Panc1 (cell line): ENCODE measurements at regions not wholly inside any gene's neighbourhood (a gene's known extent, or its start where the extent isn't known, plus 50 kb on each side); places are given as distances from the start of the nearest gene placed in this dataset.

Experiments
- ATAC-seq: fragments of 200-7000 bp; cut with Tn5 transposase; 2 replicates; pipeline ENCODE4 v1.9.1; 2020; ENCODE audit warnings: mild to moderate bottlenecking, moderate library complexity
- BruUV-seq: library from RNA; stranded (reverse); fragments of 400-500 nt; replicated peaks from 2 replicates; lab custom pipeline; 2021; lab: Mats Ljungman, UMichigan
- CTCF ChIA-PET: fragments of 300-600 bp; sonication (Branson Sonifier 250); formaldehyde crosslinking; loops from one replicate; lab custom pipeline; 2022; ENCODE audit warnings: antibody characterized with exemption; lab: Charles Lee
- POLR2A ChIA-PET: fragments of 300-600 bp; sonication (Branson Sonifier 250); formaldehyde crosslinking; loops from one replicate; lab custom pipeline; 2022; ENCODE audit warnings: antibody characterized with exemption; lab: Charles Lee
- DNase-seq: peaks from one replicate; pipeline ENCODE4 v3.0.0-alpha.2; 2010; ENCODE audit warnings: low read depth, low spot score
- H3K27ac ChIP-seq: 2 replicates; pipeline ENCODE4 v1.5.1; 2011; ENCODE audit warnings: mild to moderate bottlenecking, low read length, inconsistent platforms
- H3K27me3 ChIP-seq: fragments of 200-500 bp; sonication (Bioruptor generic); 2 replicates; pipeline ENCODE4 v1.6.0; 2014; ENCODE audit warnings: low read length, inconsistent platforms; ENCODE audit not compliant: control insufficient read depth, insufficient read depth
- H3K36me3 ChIP-seq: fragments of 200-500 bp; sonication (Bioruptor generic); 2 replicates; pipeline ENCODE4 v1.5.1; 2014; ENCODE audit warnings: inconsistent platforms, mild to moderate bottlenecking, low read length, moderate library complexity; ENCODE audit not compliant: control insufficient read depth, insufficient read depth
- H3K4me1 ChIP-seq: 2 replicates; pipeline ENCODE4 v1.5.1; 2011; ENCODE audit warnings: inconsistent platforms, mild to moderate bottlenecking, low read length, moderate library complexity; ENCODE audit not compliant: control insufficient read depth, insufficient read depth
- H3K4me3 ChIP-seq, 2 experiments: 2 replicates each; pipeline ENCODE4 v1.5.1; 2011 to 2012; ENCODE audit warnings: low read depth in 2 of 2, low read length in 2 of 2, mild to moderate bottlenecking in 2 of 2, inconsistent platforms in 1 of 2, moderate library complexity in 1 of 2
- H3K9me3 ChIP-seq: fragments of 200-500 bp; sonication (Bioruptor generic); 2 replicates; pipeline ENCODE4 v1.5.1; 2014; ENCODE audit warnings: low read depth, mild to moderate bottlenecking, inconsistent platforms, low read length, moderate library complexity; ENCODE audit not compliant: control insufficient read depth, insufficient read depth
- POLR2AphosphoS5 ChIP-seq: IDR thresholded peaks from 2 replicates; pipeline ENCODE4 v1.6.1; 2012; ENCODE audit warnings: mild to moderate bottlenecking, low read depth, low read length, moderate library complexity
- SIN3A ChIP-seq: IDR thresholded peaks from 2 replicates; pipeline ENCODE4 v1.6.1; 2012; ENCODE audit warnings: low read depth, mild to moderate bottlenecking, low read length, moderate library complexity, borderline replicate concordance; ENCODE audit not compliant: insufficient read depth
- TCF7L2 ChIP-seq: IDR thresholded peaks from 2 replicates; pipeline ENCODE4 v1.6.1; 2011; ENCODE audit warnings: mild to moderate bottlenecking, low read depth, low read length, inconsistent platforms
- in situ Hi-C: cut with HindIII; loops from 2 replicates; pipeline ENCODE4 v1.10.0; 2016; ENCODE audit warnings: low sequenced_read_pairs, low pct_unique_long_range_greater_than_20kb
- intact Hi-C: fragments of 100-400 bp; cut with micrococcal nuclease; formaldehyde crosslinking; loops from one replicate; pipeline ENCODE4 v1.10.0; 2022; ENCODE audit not compliant: unreplicated experiment
- TF ChIP-seq, protein P1 (sequence below): fragments of 450-650 bp; IDR thresholded peaks from 2 replicates; pipeline ENCODE4 v1.5.1; 2017; ENCODE audit warnings: mild to moderate bottlenecking
- TF ChIP-seq, protein P2 (sequence below), 2 experiments: IDR thresholded peaks; 2 replicates each; pipeline ENCODE4 v1.6.1; 2011 to 2012; ENCODE audit warnings: low read depth in 2 of 2, control low read depth in 1 of 2, low read length in 1 of 2, mild to moderate bottlenecking in 1 of 2, moderate library complexity in 1 of 2; ENCODE audit not compliant: insufficient read depth in 1 of 2

DNA sequence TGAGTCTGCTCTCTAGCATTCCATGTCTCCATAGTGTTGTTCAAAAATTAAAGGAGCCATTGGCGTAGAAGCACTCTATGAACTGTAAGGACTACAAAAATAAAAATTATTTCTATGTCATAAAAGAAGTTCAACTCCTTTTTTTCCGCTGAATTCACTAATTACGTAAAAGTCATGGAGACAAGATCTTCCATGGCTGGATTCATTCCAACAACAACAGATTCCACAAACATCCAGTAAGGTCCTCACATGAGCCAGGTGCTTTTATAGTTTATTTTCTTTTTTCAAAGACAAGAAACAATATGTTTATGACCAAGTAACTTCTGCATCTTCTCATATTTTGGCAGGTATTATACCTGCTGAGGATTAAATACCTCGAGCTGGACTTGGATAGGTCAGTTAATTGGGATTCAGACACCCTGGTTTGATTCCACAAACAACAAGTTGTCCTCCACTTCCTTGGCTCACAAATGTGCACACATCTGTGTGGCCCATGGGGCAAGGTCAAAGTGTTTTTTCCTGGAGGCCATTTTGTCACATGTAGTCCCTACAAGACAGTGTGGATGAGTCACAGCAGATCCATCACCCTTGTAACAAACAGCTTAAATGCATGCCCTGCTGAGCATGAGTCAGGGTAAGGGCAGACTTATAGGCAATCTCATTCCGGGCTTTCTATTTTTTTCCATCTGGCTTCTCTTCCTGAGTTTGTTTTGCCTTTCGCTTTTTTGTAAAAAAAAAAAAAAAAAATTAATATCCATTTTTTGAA, 475.6 kb downstream of the COG6 start:
- TF ChIP-seq POLR2AphosphoS5 (no peak), SIN3A (no peak), TCF7L2 (no peak)
- TF ChIP-seq, protein P1, sequence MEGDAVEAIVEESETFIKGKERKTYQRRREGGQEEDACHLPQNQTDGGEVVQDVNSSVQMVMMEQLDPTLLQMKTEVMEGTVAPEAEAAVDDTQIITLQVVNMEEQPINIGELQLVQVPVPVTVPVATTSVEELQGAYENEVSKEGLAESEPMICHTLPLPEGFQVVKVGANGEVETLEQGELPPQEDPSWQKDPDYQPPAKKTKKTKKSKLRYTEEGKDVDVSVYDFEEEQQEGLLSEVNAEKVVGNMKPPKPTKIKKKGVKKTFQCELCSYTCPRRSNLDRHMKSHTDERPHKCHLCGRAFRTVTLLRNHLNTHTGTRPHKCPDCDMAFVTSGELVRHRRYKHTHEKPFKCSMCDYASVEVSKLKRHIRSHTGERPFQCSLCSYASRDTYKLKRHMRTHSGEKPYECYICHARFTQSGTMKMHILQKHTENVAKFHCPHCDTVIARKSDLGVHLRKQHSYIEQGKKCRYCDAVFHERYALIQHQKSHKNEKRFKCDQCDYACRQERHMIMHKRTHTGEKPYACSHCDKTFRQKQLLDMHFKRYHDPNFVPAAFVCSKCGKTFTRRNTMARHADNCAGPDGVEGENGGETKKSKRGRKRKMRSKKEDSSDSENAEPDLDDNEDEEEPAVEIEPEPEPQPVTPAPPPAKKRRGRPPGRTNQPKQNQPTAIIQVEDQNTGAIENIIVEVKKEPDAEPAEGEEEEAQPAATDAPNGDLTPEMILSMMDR = no peak
- TF ChIP-seq, protein P2, sequence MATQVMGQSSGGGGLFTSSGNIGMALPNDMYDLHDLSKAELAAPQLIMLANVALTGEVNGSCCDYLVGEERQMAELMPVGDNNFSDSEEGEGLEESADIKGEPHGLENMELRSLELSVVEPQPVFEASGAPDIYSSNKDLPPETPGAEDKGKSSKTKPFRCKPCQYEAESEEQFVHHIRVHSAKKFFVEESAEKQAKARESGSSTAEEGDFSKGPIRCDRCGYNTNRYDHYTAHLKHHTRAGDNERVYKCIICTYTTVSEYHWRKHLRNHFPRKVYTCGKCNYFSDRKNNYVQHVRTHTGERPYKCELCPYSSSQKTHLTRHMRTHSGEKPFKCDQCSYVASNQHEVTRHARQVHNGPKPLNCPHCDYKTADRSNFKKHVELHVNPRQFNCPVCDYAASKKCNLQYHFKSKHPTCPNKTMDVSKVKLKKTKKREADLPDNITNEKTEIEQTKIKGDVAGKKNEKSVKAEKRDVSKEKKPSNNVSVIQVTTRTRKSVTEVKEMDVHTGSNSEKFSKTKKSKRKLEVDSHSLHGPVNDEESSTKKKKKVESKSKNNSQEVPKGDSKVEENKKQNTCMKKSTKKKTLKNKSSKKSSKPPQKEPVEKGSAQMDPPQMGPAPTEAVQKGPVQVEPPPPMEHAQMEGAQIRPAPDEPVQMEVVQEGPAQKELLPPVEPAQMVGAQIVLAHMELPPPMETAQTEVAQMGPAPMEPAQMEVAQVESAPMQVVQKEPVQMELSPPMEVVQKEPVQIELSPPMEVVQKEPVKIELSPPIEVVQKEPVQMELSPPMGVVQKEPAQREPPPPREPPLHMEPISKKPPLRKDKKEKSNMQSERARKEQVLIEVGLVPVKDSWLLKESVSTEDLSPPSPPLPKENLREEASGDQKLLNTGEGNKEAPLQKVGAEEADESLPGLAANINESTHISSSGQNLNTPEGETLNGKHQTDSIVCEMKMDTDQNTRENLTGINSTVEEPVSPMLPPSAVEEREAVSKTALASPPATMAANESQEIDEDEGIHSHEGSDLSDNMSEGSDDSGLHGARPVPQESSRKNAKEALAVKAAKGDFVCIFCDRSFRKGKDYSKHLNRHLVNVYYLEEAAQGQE (IDR thresholded peaks at IDR 0.05; ENCODE audit: insufficient read depth in 1 of 2, low read depth in 2 of 2, low read length in 1 of 2) = no peak

DNA sequence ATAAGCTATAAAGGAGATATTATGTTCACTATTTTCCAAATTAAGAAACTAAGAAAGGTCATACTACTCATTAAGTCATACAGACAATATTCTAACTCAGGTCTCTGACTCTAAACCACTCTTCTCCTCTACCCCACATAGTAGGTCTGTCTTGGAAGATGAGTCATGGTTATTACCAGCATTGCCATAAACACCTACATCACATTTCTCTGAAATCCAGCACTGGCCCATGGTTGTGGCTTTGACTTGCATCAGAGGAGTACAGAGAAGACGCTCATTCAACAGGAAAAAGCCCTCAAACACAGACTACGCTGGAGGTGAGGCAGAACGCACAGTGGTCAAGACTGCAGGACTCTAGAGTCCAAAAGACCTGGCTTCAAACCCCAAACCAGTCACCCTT, 476.8 kb downstream of the COG6 start:
- in situ Hi-C loops = no loop called here
- Histone ChIP-seq H3K27me3 (no peaks in the 10 kb centered on the region), H3K9me3 (no peaks in the 10 kb centered on the region), H3K27ac (no peak overlapping the region), H3K36me3 (no peaks in the 10 kb centered on the region), H3K4me3 (no peak overlapping the region), H3K4me1 (no peaks in the 10 kb centered on the region)
- DNase-seq (no peak), ATAC-seq (no peak)
- BruUV-seq = no TSS peak
- POLR2A ChIA-PET = no interaction called here
- CTCF ChIA-PET = no interaction called here
- TF ChIP-seq, protein P1 = no peak
- TF ChIP-seq, protein P2 (IDR thresholded peaks at IDR 0.05; ENCODE audit: insufficient read depth in 1 of 2, low read depth in 2 of 2, low read length in 1 of 2) = no peak
- no peak for TF ChIP-seq SIN3A
- no peak for TF ChIP-seq POLR2AphosphoS5
- TF ChIP-seq TCF7L2 = no peak
- intact Hi-C loops = no loop called here

More for the DNA sequence above, 475.6 kb downstream of the COG6 start:
- no peak for ATAC-seq
- H3K9me3 ChIP-seq = no peaks in the 10 kb centered on the region
- no peak overlapping the region for H3K27ac ChIP-seq
- no peaks in the 10 kb centered on the region for H3K27me3 ChIP-seq
- intact Hi-C loops (no loop called here), in situ Hi-C loops (no loop called here)
- H3K4me1 ChIP-seq = no peaks in the 10 kb centered on the region
- no peaks in the 10 kb centered on the region for H3K36me3 ChIP-seq
- DNase-seq = no peak
- BruUV-seq = no TSS peak
- no peak overlapping the region for H3K4me3 ChIP-seq
- ChIA-PET POLR2A (no interaction called here), CTCF (no interaction called here)
